ENCODE measurements at regions not wholly inside any gene's neighbourhood (a gene's known extent, or its start where the extent isn't known, plus 50 kb on each side); places are given as distances from the start of the nearest gene placed in this dataset.
"Not testable (repeated sequence)": the region's sequence is repeated elsewhere in the genome, so short reads cannot be mapped to it uniquely, and the experiment has no call there.

- no peak for DNase-seq (ENCODE audit: low spot score)
These were observed 126.6 kb downstream of the AKAP11 start for GRCh38 chr13:42398533-42398932.

GRCh38 chr13:42400188-42400833 lies 128.4 kb downstream of the AKAP11 start:
- no peak for DNase-seq (ENCODE audit: low spot score)

- no peak for DNase-seq (ENCODE audit: low spot score)
These were observed 129.4 kb downstream of the AKAP11 start for GRCh38 chr13:42401376-42401775.

- DNase-seq (ENCODE audit: low spot score): no peak
These were observed 133.9 kb downstream of the AKAP11 start for GRCh38 chr13:42405665-42406390.

- DNase-seq (ENCODE audit: low spot score): no peak
These were observed 137.1 kb downstream of the AKAP11 start for GRCh38 chr13:42409075-42409474.

GRCh38 chr13:42409551-42409950 lies 137.6 kb downstream of the AKAP11 start:
- no peak for DNase-seq (ENCODE audit: low spot score)

- DNase-seq (ENCODE audit: low spot score): no peak
These were observed 141.0 kb downstream of the AKAP11 start for GRCh38 chr13:42412812-42413483.

GRCh38 chr13:42413484-42413815 lies 141.5 kb downstream of the AKAP11 start:
- no peak for DNase-seq (ENCODE audit: low spot score)

- DNase-seq (ENCODE audit: low spot score): no peak
These were observed 145.7 kb downstream of the AKAP11 start for GRCh38 chr13:42417626-42418025.

- DNase-seq (ENCODE audit: low spot score): no peak
These were observed 146.2 kb downstream of the AKAP11 start for GRCh38 chr13:42418184-42418583.

- DNase-seq (ENCODE audit: low spot score): no peak
These were observed 148.4 kb downstream of the AKAP11 start for GRCh38 chr13:42420304-42420703.

- no peak for DNase-seq (ENCODE audit: low spot score)
These were observed 150.7 kb downstream of the AKAP11 start for GRCh38 chr13:42422681-42423080.

- DNase-seq (ENCODE audit: low spot score): no peak
These were observed 149.8 kb upstream of the TNFSF11 start for GRCh38 chr13:42424182-42424581.

GRCh38 chr13:42445354-42445753 lies 128.6 kb upstream of the TNFSF11 start:
- DNase-seq (ENCODE audit: low spot score): no peak

- DNase-seq (ENCODE audit: low spot score): not testable (repeated sequence)
These were observed 127.4 kb upstream of the TNFSF11 start for GRCh38 chr13:42446597-42446996.

GRCh38 chr13:42453091-42453645 lies 120.8 kb upstream of the TNFSF11 start:
- DNase-seq (ENCODE audit: low spot score): no peak

- DNase-seq (ENCODE audit: low spot score): no peak
These were observed 119.2 kb upstream of the TNFSF11 start for GRCh38 chr13:42454749-42455148.

- no peak for DNase-seq (ENCODE audit: low spot score)
These were observed 115.8 kb upstream of the TNFSF11 start for GRCh38 chr13:42458193-42458592.

- DNase-seq (ENCODE audit: low spot score): no peak
These were observed 107.8 kb upstream of the TNFSF11 start for GRCh38 chr13:42466123-42466522.

GRCh38 chr13:42466609-42467008 lies 107.3 kb upstream of the TNFSF11 start:
- DNase-seq (ENCODE audit: low spot score): no peak

- DNase-seq (ENCODE audit: low spot score): no peak
These were observed 99.0 kb upstream of the TNFSF11 start for GRCh38 chr13:42474954-42475353.

GRCh38 chr13:42477596-42478190 lies 96.3 kb upstream of the TNFSF11 start:
- DNase-seq (ENCODE audit: low spot score): no peak

Data from kidney capillary endothelial cell (primary cell).